ENCODE measurements at regions not wholly inside any gene's neighbourhood (a gene's known extent, or its start where the extent isn't known, plus 50 kb on each side); places are given as distances from the start of the nearest gene placed in this dataset.
"Not testable (repeated sequence)": the region's sequence is repeated elsewhere in the genome, so short reads cannot be mapped to it uniquely, and the experiment has no call there.

DNA sequence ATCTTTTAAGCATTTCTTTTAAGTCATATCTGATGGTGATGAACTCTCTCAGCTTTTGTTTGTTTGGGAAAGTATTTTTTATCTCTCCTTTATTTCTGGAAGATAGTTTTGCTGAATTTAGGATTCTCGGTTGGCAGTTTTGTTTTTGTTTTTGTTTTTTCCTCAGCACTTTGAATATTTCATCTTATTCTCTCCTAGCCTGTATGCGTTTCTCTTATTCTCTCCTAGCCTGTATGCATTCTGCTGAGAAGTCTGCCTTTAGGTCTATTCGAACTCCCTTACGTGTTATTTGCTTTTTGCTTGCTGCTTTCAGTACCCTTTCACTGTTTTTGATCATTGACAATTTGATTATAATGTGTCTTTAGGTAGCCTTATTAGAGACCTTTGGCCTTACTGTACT lies 787.8 kb upstream of the FAM174A start:
- H3K27ac ChIP-seq (ENCODE audit: low read depth, low read length) = no peak overlapping the region
- no peaks in the 10 kb centered on the region for H3K4me1 ChIP-seq (ENCODE audit: control insufficient read depth, insufficient read depth, low read length)
- no peaks in the 10 kb centered on the region for H3K36me3 ChIP-seq (ENCODE audit: control insufficient read depth, insufficient read depth, low read length)
- H3K9me3 ChIP-seq (ENCODE audit: control insufficient read depth, insufficient read depth, low read length) = no peaks in the 10 kb centered on the region; the same call in 1 of the 2 replicates
- H3K4me3 ChIP-seq (ENCODE audit: low read depth, low read length) = no peak overlapping the region
- no peaks in the 10 kb centered on the region for H3K27me3 ChIP-seq (ENCODE audit: control insufficient read depth, insufficient read depth, low read length)
- no peak overlapping the region for H3K9ac ChIP-seq (ENCODE audit: low read depth, low read length)

DNA sequence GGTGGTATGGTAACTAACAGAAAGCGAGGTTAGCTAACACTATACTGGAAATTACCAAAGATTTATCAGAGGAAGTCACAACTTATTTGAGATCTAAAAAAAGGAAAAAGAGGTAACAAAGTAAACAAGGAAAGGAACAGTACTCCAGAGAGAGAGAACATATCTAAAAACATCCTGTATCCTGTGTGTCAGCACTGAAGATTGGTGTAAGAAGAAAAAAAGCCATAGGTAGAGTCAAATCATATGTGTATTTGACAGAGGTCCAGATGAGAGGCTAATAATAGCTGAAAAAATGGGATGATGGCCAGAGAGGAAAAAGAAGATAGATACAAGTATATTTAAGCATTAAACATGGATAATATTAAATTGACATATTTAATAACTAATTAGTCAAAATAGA lies 802.0 kb upstream of the FAM174A start:
- H3K9ac ChIP-seq (ENCODE audit: low read depth, low read length); H3K27me3 ChIP-seq (ENCODE audit: control insufficient read depth, insufficient read depth, low read length): not testable (repeated sequence)

DNA sequence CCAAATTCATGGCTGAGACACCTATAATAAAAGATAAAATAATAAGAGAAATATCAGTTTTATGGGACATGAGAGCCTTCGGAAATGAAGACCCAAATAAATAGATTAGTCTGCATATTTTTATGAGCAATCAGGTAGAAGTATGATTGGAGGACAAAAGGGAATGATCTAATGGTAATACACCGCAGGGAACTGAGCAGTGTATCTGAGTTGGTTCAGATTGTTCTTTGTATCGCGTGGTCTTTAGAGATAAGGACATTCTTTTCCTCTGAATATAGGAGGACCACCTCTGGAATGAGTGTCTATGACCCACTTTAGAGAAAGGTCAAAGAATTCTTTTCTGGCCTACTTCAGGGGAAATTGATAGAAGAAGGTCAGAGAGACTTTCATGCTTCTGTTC lies 801.8 kb upstream of the CHD1 start:
- not testable (repeated sequence) for H3K9me3 ChIP-seq (ENCODE audit: control insufficient read depth, insufficient read depth, low read length); H3K36me3 ChIP-seq (ENCODE audit: control insufficient read depth, insufficient read depth, low read length); H3K9ac ChIP-seq (ENCODE audit: low read depth, low read length); H3K27me3 ChIP-seq (ENCODE audit: control insufficient read depth, insufficient read depth, low read length); H3K27ac ChIP-seq (ENCODE audit: low read depth, low read length); H3K4me3 ChIP-seq (ENCODE audit: low read depth, low read length); H3K4me1 ChIP-seq (ENCODE audit: control insufficient read depth, insufficient read depth, low read length)

More for the DNA sequence above, 802.0 kb upstream of the FAM174A start:
- H3K27ac ChIP-seq (ENCODE audit: low read depth, low read length); H3K4me3 ChIP-seq (ENCODE audit: low read depth, low read length); H3K9me3 ChIP-seq (ENCODE audit: control insufficient read depth, insufficient read depth, low read length); H3K36me3 ChIP-seq (ENCODE audit: control insufficient read depth, insufficient read depth, low read length); H3K4me1 ChIP-seq (ENCODE audit: control insufficient read depth, insufficient read depth, low read length): not testable (repeated sequence)

DNA sequence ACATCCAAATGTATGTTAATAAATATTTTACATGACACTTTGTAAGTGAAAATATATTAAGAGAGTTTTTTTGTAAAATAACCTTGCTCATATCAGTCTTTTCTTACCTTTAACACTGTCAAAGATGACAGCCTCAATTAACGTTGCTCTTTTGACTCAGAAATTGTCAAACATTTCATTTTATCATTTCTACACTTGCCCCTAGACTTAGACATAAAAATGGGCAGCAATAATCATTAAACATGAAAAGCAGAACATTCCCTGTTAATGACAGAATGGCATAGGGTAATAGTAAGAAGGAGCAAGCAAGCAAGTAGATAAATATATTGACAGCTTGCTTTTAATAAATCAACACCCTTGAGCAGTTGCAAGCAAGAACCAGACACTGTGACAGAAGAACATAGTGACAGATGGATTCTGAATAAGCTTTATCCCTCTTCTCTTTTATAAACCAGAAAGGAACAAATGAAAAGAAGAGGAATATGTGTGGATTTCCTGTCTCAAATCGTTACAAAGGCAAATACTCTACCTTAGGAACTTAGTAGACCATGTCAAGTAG lies 796.0 kb upstream of the CHD1 start:
- H3K27ac ChIP-seq (ENCODE audit: low read depth, low read length) = no peak overlapping the region
- peaks cover 8% of the 10 kb centered on the region for H3K4me1 ChIP-seq (ENCODE audit: control insufficient read depth, insufficient read depth, low read length)
- no peak overlapping the region for H3K4me3 ChIP-seq (ENCODE audit: low read depth, low read length)
- no peaks in the 10 kb centered on the region; the same call in 1 of the 2 replicates for H3K9me3 ChIP-seq (ENCODE audit: control insufficient read depth, insufficient read depth, low read length)
- H3K27me3 ChIP-seq (ENCODE audit: control insufficient read depth, insufficient read depth, low read length) = no peaks in the 10 kb centered on the region
- H3K9ac ChIP-seq (ENCODE audit: low read depth, low read length) = no peak overlapping the region
- no peaks in the 10 kb centered on the region for H3K36me3 ChIP-seq (ENCODE audit: control insufficient read depth, insufficient read depth, low read length)

DNA sequence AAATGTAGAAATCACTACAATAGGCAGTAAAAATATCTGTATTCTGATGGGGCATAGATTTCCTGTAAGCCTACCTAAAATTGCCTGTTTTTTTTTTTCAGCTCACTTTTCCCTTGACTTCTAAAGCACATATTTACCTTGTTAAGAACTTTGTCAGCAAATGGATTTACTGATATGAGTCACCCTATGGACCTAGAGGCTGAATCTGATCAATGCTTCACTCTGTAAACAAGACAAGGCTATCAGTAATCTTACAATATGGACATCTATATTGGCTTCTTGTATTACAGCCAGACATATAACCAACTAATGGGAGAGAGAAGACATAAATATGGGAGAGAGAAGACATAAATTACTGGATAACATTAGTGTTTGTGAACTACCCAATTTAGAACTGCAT lies 792.7 kb upstream of the CHD1 start:
- H3K9ac ChIP-seq (ENCODE audit: low read depth, low read length) = no peak overlapping the region
- no peaks in the 10 kb centered on the region for H3K36me3 ChIP-seq (ENCODE audit: control insufficient read depth, insufficient read depth, low read length)
- H3K4me3 ChIP-seq (ENCODE audit: low read depth, low read length) = no peak overlapping the region
- H3K9me3 ChIP-seq (ENCODE audit: control insufficient read depth, insufficient read depth, low read length) = no peaks in the 10 kb centered on the region; the same call in 1 of the 2 replicates
- H3K27ac ChIP-seq (ENCODE audit: low read depth, low read length) = no peak overlapping the region
- peaks cover 11% of the 10 kb centered on the region for H3K4me1 ChIP-seq (ENCODE audit: control insufficient read depth, insufficient read depth, low read length)
- no peaks in the 10 kb centered on the region for H3K27me3 ChIP-seq (ENCODE audit: control insufficient read depth, insufficient read depth, low read length)

DNA sequence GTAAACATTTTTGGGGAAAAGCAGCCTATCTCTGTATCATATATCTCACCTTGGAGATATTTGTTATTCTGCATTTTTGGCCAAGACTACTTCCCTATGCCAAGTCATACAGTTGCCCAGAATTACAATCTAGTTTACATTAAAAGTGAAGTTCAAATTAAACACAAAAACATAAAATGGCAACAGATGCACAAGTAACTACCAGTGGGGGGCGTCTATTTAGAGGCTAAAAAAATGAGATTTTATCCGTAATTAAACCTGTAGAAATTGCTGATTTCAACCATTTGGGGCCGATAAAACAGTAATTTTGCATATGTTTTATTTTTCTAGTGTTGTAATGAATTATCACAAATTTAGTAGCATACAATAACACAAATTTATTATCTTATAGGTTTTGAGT lies 787.1 kb upstream of the CHD1 start:
- Histone ChIP-seq H3K36me3 (ENCODE audit: control insufficient read depth, insufficient read depth, low read length) (no peaks in the 10 kb centered on the region), H3K9ac (ENCODE audit: low read depth, low read length) (no peak overlapping the region), H3K27ac (ENCODE audit: low read depth, low read length) (no peak overlapping the region), H3K27me3 (ENCODE audit: control insufficient read depth, insufficient read depth, low read length) (no peaks in the 10 kb centered on the region), H3K4me3 (ENCODE audit: low read depth, low read length) (no peak overlapping the region), H3K4me1 (ENCODE audit: control insufficient read depth, insufficient read depth, low read length) (peaks cover 11% of the 10 kb centered on the region), H3K9me3 (ENCODE audit: control insufficient read depth, insufficient read depth, low read length) (peaks cover 9% of the 10 kb centered on the region)

DNA sequence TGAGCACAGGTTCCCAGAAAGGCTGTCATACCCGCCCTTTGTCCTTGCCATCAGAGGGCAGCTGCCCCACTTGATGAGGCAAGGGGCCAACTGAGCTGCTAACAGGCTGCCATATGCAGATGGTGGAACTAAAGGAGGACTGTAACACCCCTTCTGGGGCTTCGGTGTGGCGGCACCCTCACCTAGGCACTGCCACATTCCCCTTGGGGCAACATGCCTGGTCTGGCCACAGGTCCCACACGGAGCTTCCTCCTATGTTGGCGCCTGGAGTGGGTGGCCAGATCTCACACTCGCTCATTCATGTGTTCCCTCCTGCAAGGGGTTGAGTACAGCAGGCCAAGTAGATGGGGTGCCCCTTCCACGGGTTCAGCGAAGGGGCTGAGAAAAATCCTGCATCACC lies 777.4 kb upstream of the CHD1 start:
- no peaks in the 10 kb centered on the region for H3K36me3 ChIP-seq (ENCODE audit: control insufficient read depth, insufficient read depth, low read length)

DNA sequence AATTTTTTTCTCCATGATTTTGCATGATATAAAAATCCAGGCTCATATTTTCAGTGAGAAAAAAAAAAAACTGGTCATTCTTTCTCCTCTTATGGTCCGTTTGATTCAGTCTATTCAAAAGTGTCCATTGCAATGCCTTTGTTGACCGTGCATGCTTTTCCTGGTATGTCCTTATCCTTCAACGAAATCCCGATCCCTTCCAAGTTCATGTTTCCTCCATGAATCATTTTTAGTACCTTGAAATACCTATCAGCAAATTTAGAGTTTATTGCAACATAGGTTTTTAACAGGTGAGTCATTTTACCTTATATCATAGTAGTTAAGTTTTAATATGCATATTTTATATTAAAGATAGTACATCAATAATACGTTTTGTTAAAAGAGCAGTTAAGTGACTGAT lies 773.8 kb upstream of the CHD1 start:
- Histone ChIP-seq H3K36me3 (ENCODE audit: control insufficient read depth, insufficient read depth, low read length) (no peaks in the 10 kb centered on the region), H3K9me3 (ENCODE audit: control insufficient read depth, insufficient read depth, low read length) (no peaks in the 10 kb centered on the region), H3K9ac (ENCODE audit: low read depth, low read length) (no peak overlapping the region), H3K4me1 (ENCODE audit: control insufficient read depth, insufficient read depth, low read length) (no peaks in the 10 kb centered on the region), H3K27ac (ENCODE audit: low read depth, low read length) (no peak overlapping the region), H3K4me3 (ENCODE audit: low read depth, low read length) (no peak overlapping the region), H3K27me3 (ENCODE audit: control insufficient read depth, insufficient read depth, low read length) (no peaks in the 10 kb centered on the region)

More for the DNA sequence above, 777.4 kb upstream of the CHD1 start:
- Histone ChIP-seq H3K4me3 (ENCODE audit: low read depth, low read length) (no peak overlapping the region), H3K9me3 (ENCODE audit: control insufficient read depth, insufficient read depth, low read length) (no peaks in the 10 kb centered on the region), H3K4me1 (ENCODE audit: control insufficient read depth, insufficient read depth, low read length) (no peaks in the 10 kb centered on the region), H3K27me3 (ENCODE audit: control insufficient read depth, insufficient read depth, low read length) (no peaks in the 10 kb centered on the region), H3K27ac (ENCODE audit: low read depth, low read length) (no peak overlapping the region), H3K9ac (ENCODE audit: low read depth, low read length) (no peak overlapping the region)

DNA sequence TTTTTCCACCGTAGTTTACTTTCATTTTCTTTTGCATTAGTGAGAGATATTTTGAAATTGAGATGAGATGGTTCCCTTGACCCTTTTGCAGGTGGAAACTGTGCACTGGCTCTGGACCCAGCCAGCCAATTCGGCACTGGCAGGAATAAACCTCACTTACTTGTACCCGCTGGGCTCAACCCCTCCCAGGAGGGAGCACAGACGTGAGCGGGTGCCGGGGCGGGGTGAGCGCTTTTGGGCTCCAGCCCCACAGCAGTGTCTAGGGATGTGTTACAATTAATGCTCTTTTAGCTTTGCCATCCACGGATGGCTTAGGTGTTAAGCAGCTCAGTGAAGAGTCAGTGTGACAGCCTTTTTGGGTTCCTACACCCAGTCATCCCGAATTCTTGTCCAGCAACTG lies 766.1 kb upstream of the CHD1 start:
- H3K4me1 ChIP-seq (ENCODE audit: control insufficient read depth, insufficient read depth, low read length) = no peaks in the 10 kb centered on the region
- no peaks in the 10 kb centered on the region for H3K27me3 ChIP-seq (ENCODE audit: control insufficient read depth, insufficient read depth, low read length)
- no peak overlapping the region for H3K27ac ChIP-seq (ENCODE audit: low read depth, low read length)
- no peaks in the 10 kb centered on the region for H3K9me3 ChIP-seq (ENCODE audit: control insufficient read depth, insufficient read depth, low read length)
- no peak overlapping the region for H3K9ac ChIP-seq (ENCODE audit: low read depth, low read length)
- H3K36me3 ChIP-seq (ENCODE audit: control insufficient read depth, insufficient read depth, low read length) = no peaks in the 10 kb centered on the region
- H3K4me3 ChIP-seq (ENCODE audit: low read depth, low read length) = no peak overlapping the region

DNA sequence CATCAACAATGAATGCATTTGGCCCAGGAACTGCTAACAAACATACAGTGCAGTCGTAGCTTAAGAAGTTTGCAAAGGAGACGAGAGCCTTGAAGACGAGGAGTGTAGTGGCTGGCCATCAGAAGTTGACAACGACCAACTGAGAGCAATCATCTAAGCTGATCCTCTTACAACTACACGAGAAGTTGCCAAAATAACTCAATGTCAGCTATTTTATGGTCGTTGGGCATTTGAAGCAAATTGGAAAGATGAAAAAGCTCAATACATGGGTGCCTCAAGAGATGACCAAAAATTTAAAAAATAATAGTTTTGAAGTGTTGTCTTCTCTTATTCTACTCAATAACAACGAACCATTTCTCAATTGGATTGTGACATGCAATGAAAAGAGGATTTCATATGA lies 757.7 kb upstream of the CHD1 start:
- H3K9ac ChIP-seq (ENCODE audit: low read depth, low read length) = no peak overlapping the region

DNA sequence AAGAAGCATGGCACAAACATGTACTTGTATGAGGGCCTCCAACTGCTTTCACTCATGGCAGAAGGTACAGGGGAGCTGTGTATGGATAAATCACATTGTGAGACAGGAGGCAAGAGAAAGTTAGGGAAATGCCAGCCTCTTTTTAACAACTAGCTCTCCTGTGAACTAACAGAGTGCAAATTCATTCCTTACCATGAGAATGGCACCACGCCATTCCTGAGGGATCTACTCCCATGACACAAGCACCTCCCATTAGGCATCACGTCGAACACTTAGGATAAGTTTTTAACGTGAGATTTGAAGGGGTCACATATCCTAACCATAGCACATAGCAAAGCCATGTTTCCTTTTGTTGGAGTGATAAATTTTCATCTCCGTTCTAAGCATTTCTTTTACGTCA lies 747.2 kb upstream of the CHD1 start:
- Histone ChIP-seq H3K4me3 (ENCODE audit: low read depth, low read length) (no peak overlapping the region), H3K27me3 (ENCODE audit: control insufficient read depth, insufficient read depth, low read length) (no peaks in the 10 kb centered on the region), H3K36me3 (ENCODE audit: control insufficient read depth, insufficient read depth, low read length) (no peaks in the 10 kb centered on the region), H3K4me1 (ENCODE audit: control insufficient read depth, insufficient read depth, low read length) (peaks cover 6% of the 10 kb centered on the region), H3K27ac (ENCODE audit: low read depth, low read length) (no peak overlapping the region), H3K9ac (ENCODE audit: low read depth, low read length) (no peak overlapping the region), H3K9me3 (ENCODE audit: control insufficient read depth, insufficient read depth, low read length) (no peaks in the 10 kb centered on the region)

More for the DNA sequence above, 757.7 kb upstream of the CHD1 start:
- Histone ChIP-seq H3K4me3 (ENCODE audit: low read depth, low read length) (no peak overlapping the region), H3K27ac (ENCODE audit: low read depth, low read length) (no peak overlapping the region), H3K27me3 (ENCODE audit: control insufficient read depth, insufficient read depth, low read length) (no peaks in the 10 kb centered on the region), H3K36me3 (ENCODE audit: control insufficient read depth, insufficient read depth, low read length) (no peaks in the 10 kb centered on the region), H3K4me1 (ENCODE audit: control insufficient read depth, insufficient read depth, low read length) (no peaks in the 10 kb centered on the region), H3K9me3 (ENCODE audit: control insufficient read depth, insufficient read depth, low read length) (no peaks in the 10 kb centered on the region)

DNA sequence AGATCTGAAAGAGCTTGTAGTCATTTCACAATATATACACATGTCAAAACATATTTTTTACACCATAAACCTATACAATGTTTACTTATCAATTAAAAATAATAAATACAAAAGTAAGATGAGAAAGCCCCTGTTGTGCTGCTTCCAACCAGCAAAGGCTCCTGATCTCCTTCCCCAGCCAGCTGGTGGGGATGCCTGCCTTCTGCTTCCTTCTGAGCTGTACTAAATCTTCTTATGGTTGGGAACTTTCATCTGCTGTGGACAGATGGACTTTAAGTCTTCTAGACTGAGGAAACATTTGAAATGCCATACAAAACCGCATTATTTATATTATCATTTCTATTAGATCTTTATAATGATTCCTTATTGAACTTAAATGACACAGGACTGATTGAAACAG lies 745.3 kb upstream of the CHD1 start:
- H3K9ac ChIP-seq (ENCODE audit: low read depth, low read length) = no peak overlapping the region
- H3K36me3 ChIP-seq (ENCODE audit: control insufficient read depth, insufficient read depth, low read length) = no peaks in the 10 kb centered on the region
- no peaks in the 10 kb centered on the region for H3K9me3 ChIP-seq (ENCODE audit: control insufficient read depth, insufficient read depth, low read length)
- H3K27me3 ChIP-seq (ENCODE audit: control insufficient read depth, insufficient read depth, low read length) = no peaks in the 10 kb centered on the region
- no peak overlapping the region for H3K27ac ChIP-seq (ENCODE audit: low read depth, low read length)
- H3K4me3 ChIP-seq (ENCODE audit: low read depth, low read length) = no peak overlapping the region
- peaks cover 6% of the 10 kb centered on the region for H3K4me1 ChIP-seq (ENCODE audit: control insufficient read depth, insufficient read depth, low read length)

Data from HUES48 (cell line).